OCI-LY3 (cell line): ENCODE measurements at regions not wholly inside any gene's neighbourhood (a gene's known extent, or its start where the extent isn't known, plus 50 kb on each side); places are given as distances from the start of the nearest gene placed in this dataset.

Source experiments
- H2AFZ ChIP-seq: fragments of 200-600, 300-600 bp; shearing (Covaris generic); 2 replicates; pipeline ENCODE4 v1.6.0; 2014; ENCODE audit warnings: antibody characterized with exemption, low read depth, low read length
- H3K27ac ChIP-seq: fragments of 200-600, 300-600 bp; sonication (generic); 2 replicates; pipeline ENCODE4 v1.5.1; 2014; ENCODE audit warnings: mild to moderate bottlenecking, low read length, moderate library complexity, mixed read lengths
- H3K27me3 ChIP-seq: fragments of 200-600, 300-600 bp; sonication (generic); 2 replicates; pipeline ENCODE4 v1.6.1; 2014; ENCODE audit warnings: low read depth, low read length, mixed read lengths
- H3K36me3 ChIP-seq: fragments of 200-600, 300-600 bp; sonication (generic); replicated peaks from 2 replicates; pipeline ENCODE3; 2014; ENCODE audit warnings: low read depth, low read length, mixed read lengths
- H3K4me1 ChIP-seq: fragments of 300-600, 200-600 bp; sonication (generic); 2 replicates; pipeline ENCODE4 v1.6.1; 2014; ENCODE audit warnings: low read length, mixed read lengths
- H3K4me2 ChIP-seq: fragments of 200-600, 300-600 bp; sonication (generic); 2 replicates; pipeline ENCODE4 v1.6.1; 2014; ENCODE audit warnings: low read length, mixed read lengths
- H3K4me3 ChIP-seq: fragments of 300-600, 200-600 bp; sonication (generic); 2 replicates; pipeline ENCODE4 v1.5.1; 2014; ENCODE audit warnings: antibody characterized with exemption, mild to moderate bottlenecking, low read length, moderate library complexity
- H3K79me2 ChIP-seq: fragments of 300-600, 200-600 bp; shearing (Covaris generic); 2 replicates; pipeline ENCODE4 v1.6.1; 2014; ENCODE audit warnings: mild to moderate bottlenecking, low read length, mixed read lengths
- H3K9ac ChIP-seq: fragments of 300-600, 200-600 bp; shearing (Covaris generic); 2 replicates; pipeline ENCODE4 v1.6.0; 2014; ENCODE audit warnings: mild to moderate bottlenecking, low read length, moderate library complexity
- H3K9me3 ChIP-seq: fragments of 200-600, 300-600 bp; shearing (Covaris generic); 2 replicates; pipeline ENCODE4 v1.6.1; 2014; ENCODE audit warnings: low read length, mixed read lengths; ENCODE audit not compliant: insufficient read depth
- H4K20me1 ChIP-seq: fragments of 200-600, 300-600 bp; sonication (generic); 2 replicates; pipeline ENCODE4 v1.6.1; 2016; ENCODE audit warnings: low read length, mixed read lengths; ENCODE audit not compliant: insufficient read depth
- CTCF ChIP-seq: fragments of 200-600, 300-600 bp; sonication (generic); IDR thresholded peaks from 2 replicates; pipeline ENCODE4 v1.5.1; 2014; ENCODE audit warnings: antibody characterized with exemption, low read length, low read depth
- EZH2phosphoT487 ChIP-seq: fragments of 200-600 bp; shearing (Covaris generic); IDR thresholded peaks from 2 replicates; pipeline ENCODE4 v1.6.1; 2018; ENCODE audit warnings: antibody characterized with exemption, mixed run types, low read depth

GRCh38 chr12:65657635-65658034 is 166.6 kb upstream of the HMGA2 start:
- H3K79me2 ChIP-seq, result no peaks in the 10 kb centered on the region
- no peak for TF ChIP-seq EZH2phosphoT487
- no peak for TF ChIP-seq CTCF
- no peak overlapping the region for H3K4me3 ChIP-seq
- no peak overlapping the region for H3K27ac ChIP-seq
- no peak overlapping the region for H3K4me2 ChIP-seq
- no peaks in the 10 kb centered on the region for H3K9me3 ChIP-seq
- H3K27me3 ChIP-seq, result peaks cover 42% of the 10 kb centered on the region
- 0 out of 2 replicates have a peak, but pooled peaks cover 8% of the 10 kb centered on the region for H3K4me1 ChIP-seq
- no peak overlapping the region for H3K9ac ChIP-seq
- H3K36me3 ChIP-seq, result no peaks in the 10 kb centered on the region
- H2AFZ ChIP-seq, result no peak overlapping the region
- no peaks in the 10 kb centered on the region for H4K20me1 ChIP-seq

- peaks cover 42% of the 10 kb centered on the region for H3K27me3 ChIP-seq
- 0 out of 2 replicates have a peak, but pooled peaks cover 8% of the 10 kb centered on the region for H3K4me1 ChIP-seq
- no peaks in the 10 kb centered on the region for H3K9me3 ChIP-seq
- no peaks in the 10 kb centered on the region for H4K20me1 ChIP-seq
- H3K27ac ChIP-seq, result no peak overlapping the region
- no peak overlapping the region for H3K4me3 ChIP-seq
- no peak overlapping the region for H3K4me2 ChIP-seq
- H3K79me2 ChIP-seq, result no peaks in the 10 kb centered on the region
- TF ChIP-seq EZH2phosphoT487 (no peak), CTCF (no peak)
- no peak overlapping the region for H3K9ac ChIP-seq
- no peaks in the 10 kb centered on the region for H3K36me3 ChIP-seq
- no peak overlapping the region for H2AFZ ChIP-seq
Measured at GRCh38 chr12:65658360-65658759, 165.9 kb upstream of the HMGA2 start.

GRCh38 chr12:65659681-65660080 is 164.6 kb upstream of the HMGA2 start:
- Histone ChIP-seq H3K27me3 (peaks cover 42% of the 10 kb centered on the region), H4K20me1 (no peaks in the 10 kb centered on the region), H2AFZ (no peak overlapping the region), H3K27ac (no peak overlapping the region), H3K79me2 (no peaks in the 10 kb centered on the region), H3K36me3 (no peaks in the 10 kb centered on the region), H3K9me3 (no peaks in the 10 kb centered on the region), H3K4me2 (no peak overlapping the region), H3K9ac (no peak overlapping the region), H3K4me1 (0 out of 2 replicates have a peak, but pooled peaks cover 8% of the 10 kb centered on the region), H3K4me3 (no peak overlapping the region)
- no peak for TF ChIP-seq CTCF
- no peak for TF ChIP-seq EZH2phosphoT487

GRCh38 chr12:65660096-65660495 is 164.2 kb upstream of the HMGA2 start:
- no peak overlapping the region for H3K27ac ChIP-seq
- no peak overlapping the region for H3K4me2 ChIP-seq
- TF ChIP-seq CTCF (no peak), EZH2phosphoT487 (no peak)

More at GRCh38 chr12:65660096-65660495, 164.2 kb upstream of the HMGA2 start:
- H3K4me3 ChIP-seq, result no peak overlapping the region
- no peaks in the 10 kb centered on the region for H3K9me3 ChIP-seq
- peaks cover 38% of the 10 kb centered on the region for H3K27me3 ChIP-seq
- H3K79me2 ChIP-seq, result no peaks in the 10 kb centered on the region
- no peak overlapping the region for H2AFZ ChIP-seq
- no peaks in the 10 kb centered on the region for H3K36me3 ChIP-seq
- 0 out of 2 replicates have a peak, but pooled peaks cover 8% of the 10 kb centered on the region for H3K4me1 ChIP-seq
- H3K9ac ChIP-seq, result no peak overlapping the region
- H4K20me1 ChIP-seq, result no peaks in the 10 kb centered on the region
